CD4-positive, alpha-beta T cell treated with Interleukin-10 for 1 hour (primary cell): ENCODE measurements at regions not wholly inside any gene's neighbourhood (a gene's known extent, or its start where the extent isn't known, plus 50 kb on each side); places are given as distances from the start of the nearest gene placed in this dataset.

ENCODE experiments used
- DNase-seq: peaks from one replicate; pipeline ENCODE4 v3.0.0-alpha.2; 2020

- no peak for DNase-seq
Observed at GRCh38 chr13:76500894-76501293, 385.3 kb downstream of the KCTD12 start.

- DNase-seq = no peak
Observed at GRCh38 chr13:76499891-76500290, 386.3 kb downstream of the KCTD12 start.

GRCh38 chr13:76489274-76489673 lies 396.9 kb downstream of the KCTD12 start:
- DNase-seq = no peak

GRCh38 chr13:76481738-76482137 lies 404.5 kb downstream of the KCTD12 start:
- no peak for DNase-seq

- DNase-seq = no peak
Observed at GRCh38 chr13:76474966-76475365, 411.2 kb downstream of the KCTD12 start.

- DNase-seq = no peak
Observed at GRCh38 chr13:76474356-76474755, 411.8 kb downstream of the KCTD12 start.

- DNase-seq = peak; percentile 76
Observed at GRCh38 chr13:76473552-76474134, 412.6 kb downstream of the KCTD12 start.

- no peak for DNase-seq
Observed at GRCh38 chr13:76472916-76473315, 413.3 kb downstream of the KCTD12 start.

- no peak for DNase-seq
Observed at GRCh38 chr13:76471486-76471885, 414.7 kb downstream of the KCTD12 start.

GRCh38 chr13:76470991-76471390 lies 415.2 kb downstream of the KCTD12 start:
- no peak for DNase-seq

- DNase-seq = no peak
Observed at GRCh38 chr13:76466043-76466442, 420.2 kb downstream of the KCTD12 start.

GRCh38 chr13:76463314-76463713 lies 422.9 kb downstream of the KCTD12 start:
- no peak for DNase-seq

GRCh38 chr13:76461999-76462398 lies 424.2 kb downstream of the KCTD12 start:
- no peak for DNase-seq

- DNase-seq = no peak
Observed at GRCh38 chr13:76461484-76461883, 424.7 kb downstream of the KCTD12 start.

GRCh38 chr13:76459863-76460262 lies 426.3 kb downstream of the KCTD12 start:
- DNase-seq = no peak

- no peak for DNase-seq
Observed at GRCh38 chr13:76455960-76456359, 430.2 kb downstream of the KCTD12 start.

- no peak for DNase-seq
Observed at GRCh38 chr13:76454991-76455390, 431.2 kb downstream of the KCTD12 start.

- DNase-seq = no peak
Observed at GRCh38 chr13:76449716-76450115, 436.5 kb downstream of the KCTD12 start.

- no peak for DNase-seq
Observed at GRCh38 chr13:76446191-76446590, 440.0 kb downstream of the KCTD12 start.

- no peak for DNase-seq
Observed at GRCh38 chr13:76440568-76440967, 445.6 kb downstream of the KCTD12 start.

GRCh38 chr13:76439546-76439945 lies 446.7 kb downstream of the KCTD12 start:
- no peak for DNase-seq

- DNase-seq = no peak
Observed at GRCh38 chr13:76438050-76438449, 448.2 kb downstream of the KCTD12 start.

GRCh38 chr13:76425935-76426334 lies 460.3 kb downstream of the KCTD12 start:
- no peak for DNase-seq

- no peak for DNase-seq
Observed at GRCh38 chr13:76421011-76421410, 465.2 kb downstream of the KCTD12 start.

GRCh38 chr13:76418404-76418803 lies 467.8 kb downstream of the KCTD12 start:
- DNase-seq = no peak

GRCh38 chr13:76414320-76414719 lies 471.9 kb downstream of the KCTD12 start:
- no peak for DNase-seq
